Neural progenitor cell (in vitro differentiated cells): ENCODE measurements at regions not wholly inside any gene's neighbourhood (a gene's known extent, or its start where the extent isn't known, plus 50 kb on each side); places are given as distances from the start of the nearest gene placed in this dataset.
A peak's percentile ranks its signal among the peaks of the same experiment; 100 is the strongest.

ENCODE experiments used
- DNase-seq: peaks from one replicate; pipeline ENCODE4 v3.0.0-alpha.2; 2016; ENCODE audit warnings: low spot score
- H2AFZ ChIP-seq: fragments of 200-600 bp; sonication (generic); replicated peaks from 2 replicates; pipeline ENCODE4 v1.6.1; 2016; ENCODE audit warnings: antibody characterized with exemption
- H3F3A ChIP-seq: fragments of 200-600 bp; sonication (generic); 2 replicates; pipeline ENCODE4 v1.6.1; 2016; ENCODE audit warnings: antibody characterized with exemption, low read depth
- H3K27ac ChIP-seq: fragments of 200-600 bp; sonication (generic); 2 replicates; pipeline ENCODE4 v1.5.1; 2016; ENCODE audit warnings: mild to moderate bottlenecking
- H3K27me3 ChIP-seq: fragments of 200-600 bp; sonication (generic); 2 replicates; pipeline ENCODE4 v1.6.1; 2016; ENCODE audit warnings: mild to moderate bottlenecking, moderate library complexity
- H3K36me3 ChIP-seq: fragments of 200-600 bp; sonication (generic); 2 replicates; pipeline ENCODE4 v1.5.1; 2016
- H3K4me1 ChIP-seq: fragments of 200-600 bp; sonication (generic); 2 replicates; pipeline ENCODE4 v1.6.1; 2016; ENCODE audit warnings: mixed run types
- H3K4me2 ChIP-seq: fragments of 200-600 bp; sonication (generic); 2 replicates; pipeline ENCODE4 v1.6.1; 2016
- H3K4me3 ChIP-seq: fragments of 200-600 bp; sonication (generic); 2 replicates; pipeline ENCODE4 v1.5.1; 2016
- H3K79me2 ChIP-seq: fragments of 200-600 bp; sonication (generic); 2 replicates; pipeline ENCODE4 v1.6.1; 2016; ENCODE audit warnings: low read depth
- H3K9ac ChIP-seq: fragments of 200-600 bp; sonication (generic); 2 replicates; pipeline ENCODE4 v1.6.1; 2016
- H3K9me3 ChIP-seq: fragments of 200-600 bp; sonication (generic); 2 replicates; pipeline ENCODE4 v1.5.1; 2016; ENCODE audit warnings: low read depth
- H4K20me1 ChIP-seq: fragments of 200-600 bp; sonication (generic); 2 replicates; pipeline ENCODE4 v1.6.1; 2016; ENCODE audit warnings: low read depth
- H3K27ac Mint-ChIP-seq: 3 replicates; pipeline ENCODE4 v1.8.0; 2021; ENCODE audit warnings: mixed read lengths
- H3K27me3 Mint-ChIP-seq: 2 replicates; pipeline ENCODE4 v1.8.0; 2022; ENCODE audit warnings: low read depth, mild to moderate bottlenecking, inconsistent platforms, moderate library complexity, mixed read lengths; ENCODE audit not compliant: insufficient read depth
- H3K36me3 Mint-ChIP-seq: 3 replicates; pipeline ENCODE4 v1.8.0; 2021; ENCODE audit warnings: mixed read lengths
- H3K4me1 Mint-ChIP-seq: 3 replicates; pipeline ENCODE4 v1.8.0; 2021; ENCODE audit warnings: mixed read lengths
- H3K4me3 Mint-ChIP-seq: 3 replicates; pipeline ENCODE4 v1.8.0; 2021; ENCODE audit warnings: mild to moderate bottlenecking, moderate library complexity, mixed read lengths
- H3K9me3 Mint-ChIP-seq: 3 replicates; pipeline ENCODE4 v1.8.0; 2020; ENCODE audit warnings: mixed read lengths
- EZH2 ChIP-seq: fragments of 200-600 bp; sonication (generic); IDR thresholded peaks from 2 replicates; pipeline ENCODE4 v1.6.1; 2017; ENCODE audit warnings: antibody characterized with exemption, mild to moderate bottlenecking, moderate library complexity
- EZH2phosphoT487 ChIP-seq: fragments of 200-600 bp; sonication (generic); IDR thresholded peaks from 2 replicates; pipeline ENCODE4 v1.6.1; 2017; ENCODE audit warnings: antibody characterized with exemption
- TF ChIP-seq, protein P1 (sequence below): fragments of 200-600 bp; sonication (generic); IDR thresholded peaks from 2 replicates; pipeline ENCODE4 v1.5.1; 2017; ENCODE audit warnings: antibody characterized with exemption, mild to moderate bottlenecking

DNA sequence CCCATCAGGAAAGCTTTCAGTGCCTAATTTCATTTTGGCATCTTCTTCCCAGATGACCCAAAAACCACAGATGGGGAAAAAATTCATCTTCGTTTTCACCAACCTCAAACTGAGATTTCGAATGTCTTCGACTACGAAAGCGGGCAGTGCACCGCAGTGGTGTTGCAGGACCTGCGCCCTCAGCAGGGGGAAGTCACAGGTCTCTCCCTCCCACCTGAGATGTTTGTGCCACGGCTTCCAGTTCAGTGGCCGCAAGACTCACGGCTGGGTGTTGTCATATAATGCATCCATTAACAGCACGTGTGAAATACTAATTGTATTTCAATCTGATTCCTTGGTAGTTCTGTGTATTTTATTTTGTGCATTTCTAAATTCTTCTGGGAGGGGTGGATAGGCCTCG, 66.2 kb upstream of the SALL3 start:
- peak overlapping the region; percentile 72 for H3K27ac Mint-ChIP-seq
- no peak overlapping the region for H2AFZ ChIP-seq
- no peak for DNase-seq
- H3K27ac ChIP-seq, result no peak overlapping the region
- no peaks in the 10 kb centered on the region for H3K4me1 Mint-ChIP-seq
- H3K4me3 Mint-ChIP-seq, result no peak overlapping the region
- H3K36me3 ChIP-seq, result no peaks in the 10 kb centered on the region
- H3K9me3 Mint-ChIP-seq, result peaks cover 4% of the 10 kb centered on the region
- no peak overlapping the region for H3K4me2 ChIP-seq
- H3F3A ChIP-seq, result no peaks in the 10 kb centered on the region
- no peak overlapping the region for H3K9ac ChIP-seq
- peaks cover 4% of the 10 kb centered on the region for H3K27me3 Mint-ChIP-seq
- H3K9me3 ChIP-seq, result no peaks in the 10 kb centered on the region
- no peak overlapping the region for H3K4me3 ChIP-seq
- H3K79me2 ChIP-seq, result no peaks in the 10 kb centered on the region
- H3K27me3 ChIP-seq, result no peaks in the 10 kb centered on the region
- H4K20me1 ChIP-seq, result no peaks in the 10 kb centered on the region
- H3K36me3 Mint-ChIP-seq, result no peaks in the 10 kb centered on the region
- H3K4me1 ChIP-seq, result no peaks in the 10 kb centered on the region
- TF ChIP-seq, protein P1, sequence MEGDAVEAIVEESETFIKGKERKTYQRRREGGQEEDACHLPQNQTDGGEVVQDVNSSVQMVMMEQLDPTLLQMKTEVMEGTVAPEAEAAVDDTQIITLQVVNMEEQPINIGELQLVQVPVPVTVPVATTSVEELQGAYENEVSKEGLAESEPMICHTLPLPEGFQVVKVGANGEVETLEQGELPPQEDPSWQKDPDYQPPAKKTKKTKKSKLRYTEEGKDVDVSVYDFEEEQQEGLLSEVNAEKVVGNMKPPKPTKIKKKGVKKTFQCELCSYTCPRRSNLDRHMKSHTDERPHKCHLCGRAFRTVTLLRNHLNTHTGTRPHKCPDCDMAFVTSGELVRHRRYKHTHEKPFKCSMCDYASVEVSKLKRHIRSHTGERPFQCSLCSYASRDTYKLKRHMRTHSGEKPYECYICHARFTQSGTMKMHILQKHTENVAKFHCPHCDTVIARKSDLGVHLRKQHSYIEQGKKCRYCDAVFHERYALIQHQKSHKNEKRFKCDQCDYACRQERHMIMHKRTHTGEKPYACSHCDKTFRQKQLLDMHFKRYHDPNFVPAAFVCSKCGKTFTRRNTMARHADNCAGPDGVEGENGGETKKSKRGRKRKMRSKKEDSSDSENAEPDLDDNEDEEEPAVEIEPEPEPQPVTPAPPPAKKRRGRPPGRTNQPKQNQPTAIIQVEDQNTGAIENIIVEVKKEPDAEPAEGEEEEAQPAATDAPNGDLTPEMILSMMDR, result no peak
- no peak for TF ChIP-seq EZH2phosphoT487
- TF ChIP-seq EZH2, result no peak

DNA sequence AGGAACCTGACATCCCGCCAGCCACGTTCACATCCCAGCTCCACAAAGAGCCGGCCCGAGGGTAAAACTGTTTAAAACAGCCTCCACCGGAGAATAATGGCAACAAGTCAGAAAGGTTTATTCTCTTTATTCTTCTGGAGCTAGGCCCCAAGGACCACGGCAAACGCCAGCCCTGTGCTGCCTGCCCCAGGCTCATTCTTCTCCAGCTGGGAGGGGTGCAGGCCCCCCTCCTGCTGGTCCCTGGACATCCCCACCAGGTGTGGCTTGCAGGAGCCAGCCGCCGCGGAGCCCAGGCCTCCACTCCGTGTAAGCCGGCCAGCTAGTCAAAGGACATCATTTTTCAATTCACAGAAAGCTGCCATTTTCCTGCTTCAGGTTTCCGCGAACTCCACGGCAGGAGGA, 65.8 kb upstream of the SALL3 start:
- peaks cover 4% of the 10 kb centered on the region for H3K27me3 Mint-ChIP-seq

DNA sequence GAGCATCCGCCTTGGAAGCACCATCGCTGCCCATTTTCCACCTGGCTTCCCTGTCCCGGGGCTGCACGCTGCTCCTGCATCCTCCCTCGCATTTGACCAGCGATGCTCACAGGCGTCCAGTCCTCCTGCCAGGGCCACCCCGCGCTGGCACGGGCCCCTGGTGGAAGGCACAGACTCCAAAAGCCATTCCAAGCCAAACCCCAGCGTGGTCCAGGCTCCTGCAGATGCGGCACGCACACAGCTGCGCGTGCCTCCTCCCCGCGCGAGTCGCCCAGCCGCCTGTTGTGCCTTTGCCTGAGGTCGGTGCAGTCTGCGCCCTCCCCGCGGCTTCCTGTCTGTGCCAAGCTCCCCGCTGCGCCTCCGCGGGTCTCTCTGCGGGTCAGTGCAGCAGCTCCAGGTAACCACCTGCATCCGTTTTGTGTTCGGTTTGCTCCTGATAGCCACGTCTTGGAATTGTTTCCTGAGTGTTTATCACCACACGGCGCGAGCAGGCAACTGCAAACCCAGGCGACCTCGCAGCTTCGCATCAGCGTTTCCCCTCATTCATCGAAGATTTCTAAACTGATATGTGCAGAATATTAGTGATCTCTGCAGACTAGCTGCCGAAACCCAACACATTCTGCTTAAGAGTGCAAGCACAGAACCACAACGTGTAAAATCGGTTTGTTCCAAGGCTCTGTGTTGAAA, 65.2 kb upstream of the SALL3 start:
- no peak overlapping the region for H3K4me2 ChIP-seq
- DNase-seq, result no peak
- no peaks in the 10 kb centered on the region for H3K4me1 Mint-ChIP-seq
- peaks cover 4% of the 10 kb centered on the region for H3K27me3 Mint-ChIP-seq
- no peaks in the 10 kb centered on the region for H3K36me3 ChIP-seq
- H3K27me3 ChIP-seq, result no peaks in the 10 kb centered on the region
- H4K20me1 ChIP-seq, result no peaks in the 10 kb centered on the region
- H3K4me3 ChIP-seq, result no peak overlapping the region
- H3K27ac ChIP-seq, result no peak overlapping the region
- TF ChIP-seq EZH2phosphoT487, result no peak
- TF ChIP-seq EZH2, result no peak
- no peak overlapping the region for H3K4me3 Mint-ChIP-seq
- no peaks in the 10 kb centered on the region for H3K36me3 Mint-ChIP-seq
- H2AFZ ChIP-seq, result no peak overlapping the region
- no peak overlapping the region for H3K9ac ChIP-seq
- no peaks in the 10 kb centered on the region for H3F3A ChIP-seq
- no peak overlapping the region for H3K27ac Mint-ChIP-seq
- no peaks in the 10 kb centered on the region for H3K9me3 ChIP-seq
- peaks cover 6% of the 10 kb centered on the region for H3K9me3 Mint-ChIP-seq
- no peaks in the 10 kb centered on the region for H3K4me1 ChIP-seq
- H3K79me2 ChIP-seq, result no peaks in the 10 kb centered on the region

More for the DNA sequence above, 65.8 kb upstream of the SALL3 start:
- Histone ChIP-seq H3K4me1 (no peaks in the 10 kb centered on the region), H3K4me3 (no peak overlapping the region), H3K27ac (no peak overlapping the region), H3K9ac (no peak overlapping the region), H3F3A (no peaks in the 10 kb centered on the region), H3K79me2 (no peaks in the 10 kb centered on the region), H4K20me1 (no peaks in the 10 kb centered on the region), H3K36me3 (no peaks in the 10 kb centered on the region), H3K27me3 (no peaks in the 10 kb centered on the region), H3K9me3 (no peaks in the 10 kb centered on the region), H3K4me2 (no peak overlapping the region), H2AFZ (no peak overlapping the region)
- peaks cover 6% of the 10 kb centered on the region for H3K9me3 Mint-ChIP-seq
- no peaks in the 10 kb centered on the region for H3K4me1 Mint-ChIP-seq
- no peaks in the 10 kb centered on the region for H3K36me3 Mint-ChIP-seq
- TF ChIP-seq EZH2phosphoT487 (no peak), EZH2 (no peak)
- TF ChIP-seq, protein P1, result no peak
- H3K4me3 Mint-ChIP-seq, result no peak overlapping the region
- H3K27ac Mint-ChIP-seq, result peak overlapping the region; percentile 72
- no peak for DNase-seq

DNA sequence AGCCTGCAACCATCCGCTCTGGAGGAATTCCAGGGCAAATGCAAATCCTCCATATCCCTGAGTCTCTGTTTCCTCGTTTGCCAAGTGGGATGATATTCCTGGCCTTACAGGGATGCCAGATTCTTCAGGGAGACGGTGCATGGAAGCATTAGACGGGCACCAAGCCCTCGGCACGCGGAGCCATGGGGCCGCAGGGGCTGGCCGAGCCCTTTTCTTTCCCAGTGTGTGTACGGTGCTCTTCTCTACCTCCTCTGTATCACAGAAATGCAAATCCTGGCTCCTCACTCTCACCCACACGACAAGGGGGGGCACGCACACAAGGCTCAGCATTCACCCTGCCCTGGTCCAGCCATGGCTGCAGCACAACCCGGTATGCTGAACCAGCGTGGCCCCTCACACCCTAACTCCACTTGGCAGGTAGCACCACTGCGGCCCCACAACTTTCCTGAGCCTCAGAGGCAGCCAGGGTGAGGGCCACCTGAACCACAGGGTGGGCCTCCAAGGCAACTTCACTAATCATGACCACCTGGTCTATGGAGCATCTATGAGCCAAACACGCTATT, 64.1 kb upstream of the SALL3 start:
- Histone ChIP-seq H3K36me3 (no peaks in the 10 kb centered on the region), H3F3A (no peaks in the 10 kb centered on the region), H4K20me1 (no peaks in the 10 kb centered on the region), H3K4me1 (no peaks in the 10 kb centered on the region), H2AFZ (no peak overlapping the region), H3K79me2 (no peaks in the 10 kb centered on the region), H3K9me3 (no peaks in the 10 kb centered on the region), H3K27me3 (no peaks in the 10 kb centered on the region), H3K9ac (no peak overlapping the region), H3K27ac (no peak overlapping the region), H3K4me2 (no peak overlapping the region), H3K4me3 (no peak overlapping the region)
- H3K4me3 Mint-ChIP-seq, result no peak overlapping the region
- H3K27me3 Mint-ChIP-seq, result peaks cover 4% of the 10 kb centered on the region
- DNase-seq, result no peak
- no peaks in the 10 kb centered on the region for H3K36me3 Mint-ChIP-seq
- no peaks in the 10 kb centered on the region for H3K4me1 Mint-ChIP-seq
- peaks cover 6% of the 10 kb centered on the region for H3K9me3 Mint-ChIP-seq
- TF ChIP-seq EZH2phosphoT487 (no peak), EZH2 (no peak)
- TF ChIP-seq, protein P1, result no peak
- no peak overlapping the region for H3K27ac Mint-ChIP-seq
